ENCODE measurements at regions not wholly inside any gene's neighbourhood (a gene's known extent, or its start where the extent isn't known, plus 50 kb on each side); places are given as distances from the start of the nearest gene placed in this dataset.

DNA sequence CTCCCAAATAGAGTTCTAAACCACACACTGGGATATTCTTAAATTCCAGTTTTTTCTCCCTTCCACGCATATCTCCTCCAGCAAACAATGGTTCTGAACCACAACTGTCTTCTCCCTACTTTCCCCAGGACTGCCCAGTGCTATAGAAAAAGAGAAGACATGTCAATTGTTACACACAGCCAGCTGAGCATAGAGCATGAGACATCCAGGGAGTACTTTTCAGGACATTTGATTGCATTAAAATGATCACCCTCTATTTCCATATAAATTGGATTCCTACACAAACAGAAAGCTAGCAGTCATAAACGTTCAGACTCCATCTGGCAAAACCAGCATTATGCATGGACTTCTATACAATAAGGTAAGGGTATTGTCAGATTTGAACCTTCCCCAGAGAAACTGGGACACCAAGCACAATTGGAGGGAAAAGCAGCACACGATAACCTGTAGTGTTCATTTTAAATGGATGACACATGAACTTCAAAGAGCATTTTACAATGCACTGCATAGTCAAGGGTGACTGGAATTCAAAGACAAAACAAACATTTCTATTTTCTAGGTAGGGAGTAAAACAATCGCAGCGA is 93.1 kb upstream of the HEY2 start:
- no peaks in the 10 kb centered on the region for H3K4me1 ChIP-seq (ENCODE audit: insufficient read depth, low read length)
- TF ChIP-seq EZH2phosphoT487 (IDR thresholded peaks at IDR 0.05; ENCODE audit: borderline replicate concordance, low read length), result no peak
- no peak for TF ChIP-seq EZH2 (IDR thresholded peaks at IDR 0.05; ENCODE audit: low read length, unreplicated experiment)
- intact Hi-C loops (cut with micrococcal nuclease), result no loop called here
- H3K27me3 ChIP-seq (ENCODE audit: low read length), result peaks cover 9% of the 10 kb centered on the region
- no peak overlapping the region for H3K27ac ChIP-seq (ENCODE audit: low read length)
- no peaks in the 10 kb centered on the region for H3K79me2 ChIP-seq (ENCODE audit: low read length)
- H3F3A ChIP-seq (ENCODE audit: low read length, unreplicated experiment), result no peaks in the 10 kb centered on the region
- no peaks in the 10 kb centered on the region for H3K9me2 ChIP-seq (replicated peaks; ENCODE audit: low read length)
- H3K4me2 ChIP-seq (ENCODE audit: low read length), result no peak overlapping the region
- H3K9me3 ChIP-seq (ENCODE audit: low read length), result no peaks in the 10 kb centered on the region
- no peaks in the 10 kb centered on the region for H3K36me3 ChIP-seq (ENCODE audit: low read depth, low read length)
- BruUV-seq (replicated peaks), result no TSS peak
- no peak overlapping the region for H3K4me3 ChIP-seq (ENCODE audit: low read length)
- ATAC-seq (no peak), DNase-seq (no peak)
- H3K9ac ChIP-seq (ENCODE audit: low read length), result no peak overlapping the region
- CTCF ChIA-PET, result no interaction called here
- POLR2A ChIA-PET (ENCODE audit: unreplicated experiment), result no interaction called here
- no peaks in the 10 kb centered on the region for H4K20me1 ChIP-seq (ENCODE audit: low read length)
- no peak overlapping the region for H2AFZ ChIP-seq (ENCODE audit: low read length)

DNA sequence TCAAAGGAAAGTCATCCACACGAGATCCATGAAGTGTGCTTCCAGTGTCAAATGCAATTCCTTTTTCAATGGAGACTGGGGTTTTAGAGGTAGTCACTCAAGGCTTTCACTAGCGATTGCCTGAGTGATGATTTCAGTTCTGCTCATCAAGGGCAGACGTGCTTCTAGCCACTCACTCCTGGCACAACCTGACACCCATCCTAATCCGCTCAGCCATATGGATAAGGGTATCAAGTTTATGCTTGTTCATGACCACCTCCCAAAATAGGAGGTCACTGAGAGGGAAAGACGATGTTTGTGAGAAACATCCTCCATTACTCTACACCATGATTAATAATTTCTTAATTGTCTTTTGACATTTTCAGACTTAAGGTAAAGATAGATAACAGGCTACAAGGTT is 91.3 kb upstream of the HEY2 start:
- H3K4me1 ChIP-seq (ENCODE audit: insufficient read depth, low read length), result no peaks in the 10 kb centered on the region
- no peak overlapping the region for H3K9ac ChIP-seq (ENCODE audit: low read length)
- ATAC-seq (no peak), DNase-seq (no peak)
- BruUV-seq (replicated peaks), result no TSS peak
- TF ChIP-seq CTCF (conservative IDR thresholded peaks at IDR 0.05; ENCODE audit: low read depth, low read length) (no peak), EZH2phosphoT487 (IDR thresholded peaks at IDR 0.05; ENCODE audit: borderline replicate concordance, low read length) (no peak), EZH2 (IDR thresholded peaks at IDR 0.05; ENCODE audit: low read length, unreplicated experiment) (no peak)
- POLR2A ChIA-PET (ENCODE audit: unreplicated experiment), result no interaction called here
- H4K20me1 ChIP-seq (ENCODE audit: low read length), result no peaks in the 10 kb centered on the region
- no peak overlapping the region for H2AFZ ChIP-seq (ENCODE audit: low read length)
- H3K27me3 ChIP-seq (ENCODE audit: low read length), result peaks cover 16% of the 10 kb centered on the region
- H3K9me2 ChIP-seq (replicated peaks; ENCODE audit: low read length), result no peaks in the 10 kb centered on the region
- H3K4me3 ChIP-seq (ENCODE audit: low read length), result no peak overlapping the region
- intact Hi-C loops (cut with micrococcal nuclease), result no loop called here
- no peaks in the 10 kb centered on the region for H3K9me3 ChIP-seq (ENCODE audit: low read length)
- no peaks in the 10 kb centered on the region for H3K36me3 ChIP-seq (ENCODE audit: low read depth, low read length)
- H3K79me2 ChIP-seq (ENCODE audit: low read length), result no peaks in the 10 kb centered on the region
- no peaks in the 10 kb centered on the region for H3F3A ChIP-seq (ENCODE audit: low read length, unreplicated experiment)
- H3K4me2 ChIP-seq (ENCODE audit: low read length), result no peak overlapping the region
- H3K27ac ChIP-seq (ENCODE audit: low read length), result no peak overlapping the region
- CTCF ChIA-PET, result no interaction called here

DNA sequence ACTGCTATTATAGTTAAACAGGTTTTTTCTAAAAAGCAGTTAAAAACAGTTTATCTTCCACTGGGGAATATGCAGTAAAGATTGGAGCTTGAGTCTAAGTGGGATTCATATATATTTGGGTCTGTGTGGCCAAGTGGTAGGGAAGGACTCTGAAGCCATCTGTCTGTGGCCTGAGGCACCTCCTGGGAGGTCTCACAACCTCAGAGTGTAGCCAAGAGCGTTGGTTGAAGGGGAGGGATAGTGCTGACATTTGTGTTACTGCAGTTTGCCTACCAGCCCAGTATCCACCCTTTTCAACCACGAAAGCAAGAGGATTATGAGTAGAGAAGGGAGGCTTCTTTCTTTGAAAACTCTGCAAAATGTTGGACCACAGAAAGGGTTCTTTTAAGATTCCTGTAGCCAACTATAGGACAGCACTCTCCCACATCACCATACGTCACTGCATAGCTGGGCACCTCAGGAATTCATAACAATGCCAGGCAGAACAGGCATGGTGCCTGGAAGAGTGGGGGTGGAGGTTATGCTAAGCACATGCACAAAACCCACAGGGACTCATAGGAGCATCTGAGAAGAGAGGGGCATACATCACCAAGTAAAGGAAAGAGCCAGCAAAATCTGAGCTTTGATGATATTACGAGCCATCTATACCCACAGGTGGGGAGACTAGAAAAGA is 90.5 kb upstream of the HEY2 start:
- H4K20me1 ChIP-seq (ENCODE audit: low read length), result no peaks in the 10 kb centered on the region
- no peaks in the 10 kb centered on the region for H3K9me3 ChIP-seq (ENCODE audit: low read length)
- peaks cover 20% of the 10 kb centered on the region for H3K27me3 ChIP-seq (ENCODE audit: low read length)
- H3K79me2 ChIP-seq (ENCODE audit: low read length), result no peaks in the 10 kb centered on the region
- no peak overlapping the region for H3K27ac ChIP-seq (ENCODE audit: low read length)
- no peaks in the 10 kb centered on the region for H3K4me1 ChIP-seq (ENCODE audit: insufficient read depth, low read length)
- H3K4me2 ChIP-seq (ENCODE audit: low read length), result no peak overlapping the region
- H3K4me3 ChIP-seq (ENCODE audit: low read length), result no peak overlapping the region
- no peaks in the 10 kb centered on the region for H3K36me3 ChIP-seq (ENCODE audit: low read depth, low read length)
- ChIA-PET POLR2A (ENCODE audit: unreplicated experiment) (no interaction called here), CTCF (no interaction called here)
- intact Hi-C loops (cut with micrococcal nuclease), result no loop called here
- no peak overlapping the region for H2AFZ ChIP-seq (ENCODE audit: low read length)
- no peaks in the 10 kb centered on the region for H3K9me2 ChIP-seq (replicated peaks; ENCODE audit: low read length)
- TF ChIP-seq CTCF (conservative IDR thresholded peaks at IDR 0.05; ENCODE audit: low read depth, low read length) (no peak), EZH2phosphoT487 (IDR thresholded peaks at IDR 0.05; ENCODE audit: borderline replicate concordance, low read length) (no peak), EZH2 (IDR thresholded peaks at IDR 0.05; ENCODE audit: low read length, unreplicated experiment) (no peak)
- no peak for ATAC-seq
- DNase-seq, result no peak
- no TSS peak for BruUV-seq (replicated peaks)
- H3F3A ChIP-seq (ENCODE audit: low read length, unreplicated experiment), result no peaks in the 10 kb centered on the region
- H3K9ac ChIP-seq (ENCODE audit: low read length), result no peak overlapping the region

Data from PC-3 (cell line).